ENCODE measurements at regions not wholly inside any gene's neighbourhood (a gene's known extent, or its start where the extent isn't known, plus 50 kb on each side); places are given as distances from the start of the nearest gene placed in this dataset.

DNA sequence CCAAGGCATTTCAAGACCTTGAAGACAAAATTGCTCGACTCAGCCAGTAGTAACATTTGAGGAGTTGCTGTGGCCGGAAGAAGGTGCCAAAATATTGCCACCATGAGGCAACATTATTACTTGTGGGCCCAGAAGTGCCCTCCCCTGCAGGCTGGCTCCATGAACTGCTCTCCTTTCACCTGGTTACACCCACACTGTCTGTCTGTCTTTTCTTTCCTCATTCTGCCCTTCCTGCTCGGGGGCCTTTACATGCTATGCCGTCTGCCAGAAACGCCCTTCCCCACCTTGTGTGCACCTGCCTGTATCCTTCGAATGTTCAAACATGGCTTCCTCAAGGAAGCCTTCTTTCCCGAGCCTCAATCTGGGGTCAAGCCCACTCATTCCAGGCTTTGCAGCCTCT is 224.2 kb upstream of the DIO3 start:
- TF ChIP-seq, protein P1, sequence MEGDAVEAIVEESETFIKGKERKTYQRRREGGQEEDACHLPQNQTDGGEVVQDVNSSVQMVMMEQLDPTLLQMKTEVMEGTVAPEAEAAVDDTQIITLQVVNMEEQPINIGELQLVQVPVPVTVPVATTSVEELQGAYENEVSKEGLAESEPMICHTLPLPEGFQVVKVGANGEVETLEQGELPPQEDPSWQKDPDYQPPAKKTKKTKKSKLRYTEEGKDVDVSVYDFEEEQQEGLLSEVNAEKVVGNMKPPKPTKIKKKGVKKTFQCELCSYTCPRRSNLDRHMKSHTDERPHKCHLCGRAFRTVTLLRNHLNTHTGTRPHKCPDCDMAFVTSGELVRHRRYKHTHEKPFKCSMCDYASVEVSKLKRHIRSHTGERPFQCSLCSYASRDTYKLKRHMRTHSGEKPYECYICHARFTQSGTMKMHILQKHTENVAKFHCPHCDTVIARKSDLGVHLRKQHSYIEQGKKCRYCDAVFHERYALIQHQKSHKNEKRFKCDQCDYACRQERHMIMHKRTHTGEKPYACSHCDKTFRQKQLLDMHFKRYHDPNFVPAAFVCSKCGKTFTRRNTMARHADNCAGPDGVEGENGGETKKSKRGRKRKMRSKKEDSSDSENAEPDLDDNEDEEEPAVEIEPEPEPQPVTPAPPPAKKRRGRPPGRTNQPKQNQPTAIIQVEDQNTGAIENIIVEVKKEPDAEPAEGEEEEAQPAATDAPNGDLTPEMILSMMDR (IDR thresholded peaks at IDR 0.05; ENCODE audit: low read depth, low read length) = no peak
- no peak overlapping the region for H3K4me3 ChIP-seq (ENCODE audit: low read depth, low read length)

DNA sequence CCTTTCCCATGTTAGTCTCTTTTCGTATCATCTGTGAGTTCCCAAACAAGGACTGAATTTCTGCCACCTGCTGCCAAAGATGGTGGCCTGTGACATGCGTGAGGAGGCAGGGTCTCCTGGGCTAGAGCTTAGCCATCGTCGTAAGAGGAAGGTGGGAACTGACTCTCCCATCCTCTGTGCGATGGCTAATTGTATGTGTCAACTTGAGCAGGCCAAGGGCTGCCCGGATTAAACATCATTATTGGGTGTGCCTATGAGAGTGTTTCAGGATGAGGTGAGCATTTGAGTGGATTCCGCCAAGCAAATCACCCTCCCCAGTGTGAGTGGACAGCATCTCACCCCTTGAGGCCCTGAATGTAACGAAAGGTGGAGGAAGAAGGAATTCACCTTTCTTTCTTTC is 220.7 kb upstream of the DIO3 start:
- TF ChIP-seq, protein P1 (IDR thresholded peaks at IDR 0.05; ENCODE audit: low read depth, low read length) = no peak
- no peak overlapping the region for H3K4me3 ChIP-seq (ENCODE audit: low read depth, low read length)

DNA sequence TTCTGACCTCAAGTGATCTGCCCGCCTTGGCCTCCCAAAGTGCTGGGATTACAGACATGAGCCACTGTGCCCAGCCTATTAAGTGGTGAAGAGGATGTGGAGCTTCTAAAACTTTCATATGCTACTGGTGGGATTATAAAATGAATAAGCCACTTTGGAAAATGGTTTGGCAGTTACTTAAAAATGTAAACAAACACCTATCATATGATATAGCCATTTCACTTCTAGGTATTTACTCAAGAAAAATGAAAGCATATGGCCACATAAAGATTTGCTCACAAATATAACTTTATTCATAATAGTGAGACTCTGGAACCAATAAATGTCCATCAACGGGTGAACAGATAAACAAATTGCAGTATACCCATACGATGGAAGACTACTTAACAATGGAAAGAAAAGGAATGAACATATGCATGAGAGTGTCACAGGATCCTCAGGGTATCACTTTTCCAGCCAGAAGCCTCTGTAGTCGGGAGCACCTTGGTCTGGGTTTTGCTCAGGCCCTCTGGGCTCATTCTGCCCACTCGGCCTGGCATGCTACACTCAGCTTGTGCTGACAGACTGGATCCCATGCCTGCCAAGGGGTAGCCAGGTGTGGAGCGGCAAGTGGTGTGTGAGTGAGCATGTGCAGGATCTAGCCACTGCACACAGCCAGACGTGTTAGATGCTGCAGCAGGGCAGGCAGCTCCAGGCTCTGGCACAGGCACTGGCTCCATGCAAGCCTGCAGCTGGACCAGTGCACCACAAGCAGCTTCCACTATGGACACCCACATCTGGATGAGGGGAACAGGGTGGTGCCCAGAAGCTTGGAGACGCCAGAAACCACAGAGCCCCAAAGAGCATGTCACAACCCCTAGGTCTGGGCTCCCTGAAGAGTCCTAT is 213.2 kb upstream of the DIO3 start:
- TF ChIP-seq, protein P1 (IDR thresholded peaks at IDR 0.05; ENCODE audit: low read depth, low read length) = no peak
- H3K4me3 ChIP-seq (ENCODE audit: low read depth, low read length) = no peak overlapping the region

DNA sequence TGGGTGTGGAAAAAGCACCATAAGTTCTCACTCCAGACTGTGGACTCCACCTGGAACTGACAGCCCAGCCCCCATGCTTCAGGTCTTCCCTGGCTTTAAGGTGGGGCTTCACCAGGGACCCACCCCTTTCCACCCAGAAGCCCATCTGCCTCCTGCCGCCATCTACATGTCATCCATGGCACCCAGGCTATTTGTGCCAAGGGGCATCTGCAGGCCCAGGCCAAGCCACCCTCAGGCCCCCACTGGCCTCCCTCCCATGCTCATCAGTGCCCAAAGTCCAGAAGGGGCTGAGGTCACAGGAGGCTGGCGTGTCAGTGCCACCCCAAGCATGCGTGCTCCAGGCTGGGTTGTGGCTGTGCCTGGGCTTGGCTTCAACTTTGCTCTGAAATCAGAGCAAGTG is 212.2 kb upstream of the DIO3 start:
- no peak overlapping the region for H3K4me3 ChIP-seq (ENCODE audit: low read depth, low read length)
- TF ChIP-seq, protein P1 (IDR thresholded peaks at IDR 0.05; ENCODE audit: low read depth, low read length) = no peak

DNA sequence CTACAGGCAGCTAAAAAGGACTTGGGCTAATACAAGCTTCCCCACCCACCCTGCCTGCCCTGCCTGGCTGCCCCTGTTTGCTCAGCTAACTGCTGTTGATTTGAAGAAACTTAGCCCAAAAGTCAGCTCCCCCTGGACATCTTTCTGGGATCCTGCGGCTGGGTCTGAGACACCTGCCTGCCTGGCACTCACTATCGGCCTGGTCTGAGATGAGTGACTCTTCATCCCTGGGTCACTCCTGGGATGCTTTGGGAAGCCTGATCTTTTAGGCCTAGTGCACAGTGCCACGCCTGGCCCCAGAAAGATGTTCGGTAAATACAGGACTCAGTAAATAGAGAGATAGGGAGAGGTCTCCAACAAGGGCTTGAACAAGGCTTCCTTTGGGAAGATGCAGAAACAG is 211.3 kb upstream of the DIO3 start:
- TF ChIP-seq, protein P1 (IDR thresholded peaks at IDR 0.05; ENCODE audit: low read depth, low read length) = no peak
- H3K4me3 ChIP-seq (ENCODE audit: low read depth, low read length) = no peak overlapping the region

DNA sequence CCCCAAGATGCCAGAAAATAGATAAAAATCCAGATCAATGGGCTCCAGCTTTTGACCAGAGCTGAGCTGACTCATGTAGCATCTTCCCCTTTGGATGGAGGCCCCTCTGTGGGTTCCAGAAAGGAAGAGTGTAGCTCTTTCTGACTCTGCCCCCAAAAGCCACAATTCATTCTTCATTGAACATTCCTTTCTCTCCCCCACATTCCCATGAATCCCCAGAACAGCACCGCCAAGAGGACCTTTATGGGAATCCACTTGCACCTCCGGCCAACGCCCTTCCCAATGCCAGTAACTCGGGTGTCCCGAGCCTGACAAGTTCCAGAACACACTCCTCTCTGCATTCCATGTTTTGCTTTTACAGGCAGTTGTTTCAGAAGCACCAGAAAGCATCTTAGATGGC is 210.6 kb upstream of the DIO3 start:
- TF ChIP-seq, protein P1 (IDR thresholded peaks at IDR 0.05; ENCODE audit: low read depth, low read length) = no peak
- H3K4me3 ChIP-seq (ENCODE audit: low read depth, low read length) = no peak overlapping the region

DNA sequence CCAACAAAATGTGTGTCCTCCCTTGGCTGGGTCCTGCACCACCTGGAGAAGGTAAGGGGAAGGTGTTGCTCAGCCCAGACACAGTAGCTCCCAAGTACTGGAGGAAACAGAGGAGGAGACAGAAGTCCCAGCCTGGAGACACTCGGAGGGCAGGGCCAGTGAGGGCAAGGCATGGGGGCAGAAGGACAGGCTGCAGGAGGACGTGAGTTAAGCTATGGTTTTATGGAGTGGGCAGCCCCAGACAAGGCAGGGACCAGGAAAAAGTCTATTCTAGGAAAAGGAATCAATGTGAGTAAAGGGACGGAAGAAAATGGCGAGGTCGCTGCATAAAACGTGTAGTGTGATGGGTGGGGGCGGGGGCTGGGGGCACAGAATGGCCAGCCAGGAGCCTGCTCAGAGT is 210.1 kb upstream of the DIO3 start:
- TF ChIP-seq, protein P1 (IDR thresholded peaks at IDR 0.05; ENCODE audit: low read depth, low read length) = no peak
- no peak overlapping the region for H3K4me3 ChIP-seq (ENCODE audit: low read depth, low read length)
